ENCODE measurements at regions not wholly inside any gene's neighbourhood (a gene's known extent, or its start where the extent isn't known, plus 50 kb on each side); places are given as distances from the start of the nearest gene placed in this dataset.

DNA sequence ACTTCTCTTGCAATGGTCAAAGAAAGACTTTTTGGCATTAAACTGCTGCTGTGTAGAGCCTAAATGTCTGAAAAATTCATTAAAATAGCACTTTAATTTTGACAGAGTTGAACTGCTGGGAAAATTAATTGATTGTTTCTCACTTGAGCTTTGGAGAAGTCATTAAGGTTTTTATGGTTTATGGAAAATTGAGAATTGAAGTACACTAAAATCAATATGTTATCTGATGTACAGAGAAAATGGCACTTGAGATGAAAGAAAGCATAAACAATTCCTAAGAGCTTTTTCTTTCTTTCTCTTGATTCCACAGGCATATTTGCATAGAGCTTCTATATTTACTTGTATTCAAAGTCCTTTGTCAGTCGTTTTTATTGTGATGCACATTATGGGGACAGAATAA, 188.5 kb upstream of the CAND1 start:
- Histone ChIP-seq H3K4me2 (ENCODE audit: insufficient read depth, low read length) (no peak overlapping the region), H3K27me3 (ENCODE audit: insufficient read depth, low read length, poor library complexity) (peaks cover 11% of the 10 kb centered on the region), H4K20me1 (ENCODE audit: insufficient read depth, low read length) (no peaks in the 10 kb centered on the region), H3K4me1 (ENCODE audit: insufficient read depth, low read length) (no peaks in the 10 kb centered on the region), H3K4me3 (ENCODE audit: low read depth in 1 of 2, low read length in 2 of 2) (no peak overlapping the region), H3K9me3 (ENCODE audit: insufficient read depth, low read length, severe bottlenecking) (no peaks in the 10 kb centered on the region), H3K79me2 (ENCODE audit: insufficient read depth, low read length) (no peaks in the 10 kb centered on the region), H3K9ac (ENCODE audit: low read depth, low read length) (no peak overlapping the region), H2AFZ (ENCODE audit: low read depth, low read length) (no peak overlapping the region), H3K36me3 (ENCODE audit: insufficient read depth, low read length) (no peaks in the 10 kb centered on the region), H3K27ac (ENCODE audit: low read length) (no peak overlapping the region)
- DNase-seq = no peak
- ATAC-seq (ENCODE audit: insufficient read depth, low read depth) = no peak
- TF ChIP-seq, protein P1, sequence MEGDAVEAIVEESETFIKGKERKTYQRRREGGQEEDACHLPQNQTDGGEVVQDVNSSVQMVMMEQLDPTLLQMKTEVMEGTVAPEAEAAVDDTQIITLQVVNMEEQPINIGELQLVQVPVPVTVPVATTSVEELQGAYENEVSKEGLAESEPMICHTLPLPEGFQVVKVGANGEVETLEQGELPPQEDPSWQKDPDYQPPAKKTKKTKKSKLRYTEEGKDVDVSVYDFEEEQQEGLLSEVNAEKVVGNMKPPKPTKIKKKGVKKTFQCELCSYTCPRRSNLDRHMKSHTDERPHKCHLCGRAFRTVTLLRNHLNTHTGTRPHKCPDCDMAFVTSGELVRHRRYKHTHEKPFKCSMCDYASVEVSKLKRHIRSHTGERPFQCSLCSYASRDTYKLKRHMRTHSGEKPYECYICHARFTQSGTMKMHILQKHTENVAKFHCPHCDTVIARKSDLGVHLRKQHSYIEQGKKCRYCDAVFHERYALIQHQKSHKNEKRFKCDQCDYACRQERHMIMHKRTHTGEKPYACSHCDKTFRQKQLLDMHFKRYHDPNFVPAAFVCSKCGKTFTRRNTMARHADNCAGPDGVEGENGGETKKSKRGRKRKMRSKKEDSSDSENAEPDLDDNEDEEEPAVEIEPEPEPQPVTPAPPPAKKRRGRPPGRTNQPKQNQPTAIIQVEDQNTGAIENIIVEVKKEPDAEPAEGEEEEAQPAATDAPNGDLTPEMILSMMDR (IDR thresholded peaks at IDR 0.05; ENCODE audit: borderline replicate concordance, extremely low read depth, low read length, poor library complexity, severe bottlenecking) = no peak
- no peak for TF ChIP-seq EZH2 (IDR thresholded peaks at IDR 0.05; ENCODE audit: borderline replicate concordance, low read depth, low read length, severe bottlenecking)

DNA sequence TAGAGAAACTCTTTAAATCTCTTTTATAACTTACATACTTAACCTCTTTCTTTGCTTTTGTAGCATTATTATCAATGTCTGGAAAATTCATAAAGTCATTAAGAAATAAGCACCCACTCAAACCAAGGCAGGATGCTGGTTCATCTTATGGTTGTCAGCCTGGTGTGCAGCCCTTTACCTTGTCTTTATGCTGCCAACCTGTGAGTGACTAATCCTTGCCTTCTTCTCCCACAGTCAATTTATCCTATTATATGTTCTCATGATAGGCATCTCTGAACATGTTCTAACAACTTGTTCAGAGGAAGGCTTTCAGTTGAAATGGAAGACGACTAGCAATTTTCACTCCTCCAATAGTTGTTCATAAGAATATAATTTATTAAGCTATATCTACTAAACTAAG, 186.9 kb upstream of the CAND1 start:
- Histone ChIP-seq H3K79me2 (ENCODE audit: insufficient read depth, low read length) (no peaks in the 10 kb centered on the region), H2AFZ (ENCODE audit: low read depth, low read length) (no peak overlapping the region), H4K20me1 (ENCODE audit: insufficient read depth, low read length) (no peaks in the 10 kb centered on the region), H3K9ac (ENCODE audit: low read depth, low read length) (no peak overlapping the region), H3K4me2 (ENCODE audit: insufficient read depth, low read length) (no peak overlapping the region), H3K27ac (ENCODE audit: low read length) (no peak overlapping the region), H3K27me3 (ENCODE audit: insufficient read depth, low read length, poor library complexity) (peaks cover 7% of the 10 kb centered on the region), H3K4me1 (ENCODE audit: insufficient read depth, low read length) (no peaks in the 10 kb centered on the region), H3K36me3 (ENCODE audit: insufficient read depth, low read length) (no peaks in the 10 kb centered on the region), H3K9me3 (ENCODE audit: insufficient read depth, low read length, severe bottlenecking) (no peaks in the 10 kb centered on the region), H3K4me3 (ENCODE audit: low read depth in 1 of 2, low read length in 2 of 2) (no peak overlapping the region)
- ATAC-seq (ENCODE audit: insufficient read depth, low read depth) (no peak), DNase-seq (no peak)
- TF ChIP-seq, protein P1 (IDR thresholded peaks at IDR 0.05; ENCODE audit: borderline replicate concordance, extremely low read depth, low read length, poor library complexity, severe bottlenecking) = no peak
- TF ChIP-seq EZH2 (IDR thresholded peaks at IDR 0.05; ENCODE audit: borderline replicate concordance, low read depth, low read length, severe bottlenecking) = no peak

- Histone ChIP-seq H2AFZ (ENCODE audit: low read depth, low read length) (no peak overlapping the region), H3K36me3 (ENCODE audit: insufficient read depth, low read length) (no peaks in the 10 kb centered on the region), H3K79me2 (ENCODE audit: insufficient read depth, low read length) (no peaks in the 10 kb centered on the region), H4K20me1 (ENCODE audit: insufficient read depth, low read length) (no peaks in the 10 kb centered on the region), H3K27me3 (ENCODE audit: insufficient read depth, low read length, poor library complexity) (peaks cover 4% of the 10 kb centered on the region), H3K4me1 (ENCODE audit: insufficient read depth, low read length) (no peaks in the 10 kb centered on the region), H3K9me3 (ENCODE audit: insufficient read depth, low read length, severe bottlenecking) (no peaks in the 10 kb centered on the region), H3K4me2 (ENCODE audit: insufficient read depth, low read length) (no peak overlapping the region), H3K9ac (ENCODE audit: low read depth, low read length) (no peak overlapping the region), H3K27ac (ENCODE audit: low read length) (no peak overlapping the region), H3K4me3 (ENCODE audit: low read depth in 1 of 2, low read length in 2 of 2) (no peak overlapping the region)
- no peak for TF ChIP-seq EZH2 (IDR thresholded peaks at IDR 0.05; ENCODE audit: borderline replicate concordance, low read depth, low read length, severe bottlenecking)
- TF ChIP-seq, protein P1 (IDR thresholded peaks at IDR 0.05; ENCODE audit: borderline replicate concordance, extremely low read depth, low read length, poor library complexity, severe bottlenecking) = no peak
- ATAC-seq (ENCODE audit: insufficient read depth, low read depth) (no peak), DNase-seq (no peak)
These were observed 183.5 kb upstream of the CAND1 start for GRCh38 chr12:67085699-67086098.

DNA sequence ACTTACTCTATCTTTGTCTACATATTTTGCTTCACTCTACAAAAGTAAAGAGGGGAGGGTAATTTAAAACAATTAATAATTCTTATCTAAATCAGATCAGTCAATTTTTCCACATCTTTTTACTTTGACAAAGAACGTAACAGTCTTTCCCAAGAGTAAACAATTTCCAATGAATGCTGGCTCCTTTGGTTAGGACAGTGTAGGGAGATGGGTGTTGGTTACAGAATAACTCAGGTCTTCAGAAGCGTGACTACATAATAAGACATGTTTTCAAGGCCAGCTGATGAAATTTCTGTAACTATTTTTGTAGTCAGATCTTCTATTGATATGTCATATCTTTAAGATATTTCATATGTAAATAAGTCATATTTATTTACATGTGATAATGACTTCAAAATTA, 183.0 kb upstream of the CAND1 start:
- H3K36me3 ChIP-seq (ENCODE audit: insufficient read depth, low read length) = no peaks in the 10 kb centered on the region
- no peak overlapping the region for H3K4me2 ChIP-seq (ENCODE audit: insufficient read depth, low read length)
- H3K27ac ChIP-seq (ENCODE audit: low read length) = no peak overlapping the region
- H3K79me2 ChIP-seq (ENCODE audit: insufficient read depth, low read length) = no peaks in the 10 kb centered on the region
- no peak overlapping the region for H3K4me3 ChIP-seq (ENCODE audit: low read depth in 1 of 2, low read length in 2 of 2)
- no peak for ATAC-seq (ENCODE audit: insufficient read depth, low read depth)
- H3K9ac ChIP-seq (ENCODE audit: low read depth, low read length) = no peak overlapping the region
- no peak for DNase-seq
- H3K9me3 ChIP-seq (ENCODE audit: insufficient read depth, low read length, severe bottlenecking) = no peaks in the 10 kb centered on the region
- no peaks in the 10 kb centered on the region for H4K20me1 ChIP-seq (ENCODE audit: insufficient read depth, low read length)
- no peaks in the 10 kb centered on the region for H3K4me1 ChIP-seq (ENCODE audit: insufficient read depth, low read length)
- H3K27me3 ChIP-seq (ENCODE audit: insufficient read depth, low read length, poor library complexity) = peaks cover 4% of the 10 kb centered on the region
- TF ChIP-seq, protein P1 (IDR thresholded peaks at IDR 0.05; ENCODE audit: borderline replicate concordance, extremely low read depth, low read length, poor library complexity, severe bottlenecking) = no peak
- no peak for TF ChIP-seq EZH2 (IDR thresholded peaks at IDR 0.05; ENCODE audit: borderline replicate concordance, low read depth, low read length, severe bottlenecking)
- no peak overlapping the region for H2AFZ ChIP-seq (ENCODE audit: low read depth, low read length)
